GM13977 (cell line): ENCODE measurements at regions not wholly inside any gene's neighbourhood (a gene's known extent, or its start where the extent isn't known, plus 50 kb on each side); places are given as distances from the start of the nearest gene placed in this dataset.
"Not testable (repeated sequence)": the region's sequence is repeated elsewhere in the genome, so short reads cannot be mapped to it uniquely, and the experiment has no call there.

Experiments used
- DNase-seq: peaks from one replicate; pipeline ENCODE4 v3.0.0; 2012; ENCODE audit warnings: low spot score
- CTCF ChIP-seq: IDR thresholded peaks from 2 replicates; pipeline ENCODE4 v1.5.1; 2012; ENCODE audit warnings: mild to moderate bottlenecking, control low read depth; ENCODE audit not compliant: insufficient read depth; ENCODE audit errors: extremely low read depth, missing control alignments
- in situ Hi-C: fragments of 300-500 bp; cut with MboI; formaldehyde crosslinking; loops from one replicate; pipeline ENCODE4 v1.12.0; 2022; ENCODE audit warnings: low sequenced_read_pairs, low pct_unique_long_range_greater_than_20kb, mixed read lengths, inconsistent platforms; ENCODE audit not compliant: unreplicated experiment

DNA sequence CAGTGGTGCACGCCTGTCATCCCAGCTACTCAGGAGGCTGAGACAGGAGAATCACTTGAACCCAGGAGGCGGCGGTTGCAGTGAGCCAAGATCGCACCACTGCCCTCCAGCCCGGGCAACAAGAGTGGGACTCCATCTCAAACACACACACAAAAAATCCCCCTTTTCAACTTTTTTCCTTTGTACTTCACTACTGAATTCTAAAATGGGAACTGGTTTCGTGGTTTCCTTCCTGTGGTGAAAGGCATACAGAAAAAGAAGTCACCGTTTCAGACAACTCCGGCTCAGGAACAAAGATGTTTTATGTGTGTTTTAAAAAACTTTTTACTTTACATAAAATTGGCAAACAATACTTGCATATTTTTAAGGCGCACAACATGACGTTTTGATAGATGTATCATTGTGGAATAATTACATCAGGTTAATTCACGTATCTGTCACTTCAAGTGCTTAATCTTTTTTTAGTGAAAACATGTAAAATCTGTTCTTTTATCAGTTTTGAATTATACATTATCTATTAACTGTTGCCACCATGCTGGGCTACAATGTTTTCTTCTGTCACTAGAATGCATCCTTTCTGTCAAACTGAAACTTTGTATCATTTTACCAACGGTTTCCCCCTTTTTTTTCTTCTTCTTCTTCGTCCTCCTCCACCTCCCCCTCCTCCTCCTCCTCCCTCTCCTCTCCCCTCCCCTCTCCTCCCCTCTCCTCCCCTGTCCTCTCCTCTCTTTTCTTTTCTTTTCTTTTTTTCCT lies 186.0 kb downstream of the CRLF2 start:
- DNase-seq: no peak
- no peak for TF ChIP-seq CTCF
- in situ Hi-C loops: no loop called here

DNA sequence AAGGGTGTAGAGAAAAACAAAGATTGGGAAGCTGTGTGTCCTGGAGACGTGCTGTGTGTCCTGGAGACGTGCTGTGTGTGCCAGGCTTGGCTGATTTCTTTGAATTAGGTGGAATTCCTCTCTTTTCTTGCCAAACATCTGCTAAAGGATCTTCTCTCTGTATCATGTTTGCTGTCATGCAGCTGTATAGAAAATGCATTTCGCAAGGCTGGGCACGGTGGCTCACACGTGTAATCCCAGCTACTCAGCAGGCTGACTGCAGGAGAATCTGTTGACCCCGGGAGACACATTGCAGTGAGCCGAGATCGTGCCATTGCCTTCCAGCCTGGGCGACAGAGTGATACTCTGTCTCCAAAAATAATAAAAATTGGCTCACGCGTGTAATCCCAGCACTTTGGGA lies 187.0 kb downstream of the CRLF2 start:
- no peak for DNase-seq
- in situ Hi-C loops: no loop called here
- TF ChIP-seq CTCF: no peak

DNA sequence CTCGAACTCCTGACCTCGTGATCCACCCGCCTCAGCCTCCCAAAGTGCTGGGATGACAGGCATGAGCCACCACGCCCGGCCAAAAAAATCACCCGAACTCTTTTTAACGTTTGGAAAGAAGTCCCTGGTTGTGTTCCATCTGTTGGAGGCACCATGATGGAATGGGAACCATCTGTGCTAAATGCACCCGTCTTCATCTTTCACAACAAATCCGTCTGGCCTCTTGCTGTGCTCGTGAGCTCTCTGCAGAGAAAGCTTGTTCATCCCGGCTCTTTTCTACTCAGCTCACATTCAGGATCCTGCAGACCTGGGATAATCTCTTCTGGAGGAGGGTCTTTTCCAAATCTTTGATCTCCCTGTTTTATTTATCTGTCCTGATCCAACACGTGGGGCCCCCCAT lies 188.8 kb downstream of the CRLF2 start:
- no peak for DNase-seq
- in situ Hi-C loops: no loop called here
- TF ChIP-seq CTCF: no peak

GRCh38 chrX:1021314-1021993 lies 191.0 kb downstream of the CRLF2 start:
- in situ Hi-C loops, DNase-seq: not testable (repeated sequence)

- TF ChIP-seq CTCF: no peak
- in situ Hi-C loops: no loop called here
- DNase-seq: no peak
Observed at GRCh38 chrX:1020634-1021166, 191.7 kb downstream of the CRLF2 start.

DNA sequence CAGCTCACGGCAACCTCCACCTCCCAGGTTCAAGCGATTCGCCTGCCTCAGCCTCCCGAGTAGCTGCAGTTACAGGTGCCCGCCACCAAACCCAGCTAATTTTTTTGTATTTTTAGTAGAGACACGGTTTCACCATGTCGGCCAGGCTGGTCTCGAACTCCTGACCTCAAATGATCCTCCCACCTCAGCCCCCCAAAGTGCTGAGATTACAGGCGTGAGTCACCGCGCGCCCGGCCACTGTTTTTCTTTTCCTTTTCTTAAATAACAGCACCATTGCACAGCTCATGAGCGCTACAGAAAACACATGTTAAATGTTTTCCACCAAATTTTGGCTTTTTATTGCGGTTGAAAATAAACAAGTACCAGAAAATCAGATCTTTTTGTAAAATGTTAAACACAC lies 195.5 kb downstream of the CRLF2 start:
- in situ Hi-C loops, DNase-seq: not testable (repeated sequence)

- DNase-seq: not testable (repeated sequence)
Observed at GRCh38 chrX:1016281-1016680, 196.2 kb downstream of the CRLF2 start.

DNA sequence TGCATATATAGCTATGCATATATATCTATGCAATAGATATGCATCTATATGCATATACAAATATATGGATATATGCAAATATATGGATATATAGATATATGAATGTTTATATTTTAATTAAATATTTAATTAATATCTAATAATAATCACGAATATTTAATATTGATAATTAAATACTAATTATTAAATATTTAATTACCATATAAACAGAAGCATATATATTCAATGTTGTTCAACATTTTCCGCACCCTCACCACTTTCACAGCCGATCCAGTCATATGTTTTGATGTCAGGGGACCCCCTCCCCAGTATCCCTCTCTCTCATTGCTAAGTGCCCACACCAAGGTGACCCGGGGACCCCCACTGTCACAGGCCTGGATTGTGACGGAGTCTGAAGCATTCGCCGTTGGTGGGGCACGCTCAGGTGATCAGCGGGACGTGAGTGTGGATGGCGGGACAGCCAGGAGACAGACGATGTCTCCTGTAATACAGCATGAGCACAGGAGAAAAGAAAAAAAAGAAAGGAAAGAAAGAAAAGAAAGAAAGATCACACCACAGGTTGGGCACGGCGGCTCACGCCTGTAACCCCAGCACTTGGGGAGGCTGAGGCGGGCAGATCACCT lies 199.7 kb downstream of the CRLF2 start:
- no peak for DNase-seq
- no peak for TF ChIP-seq CTCF
- in situ Hi-C loops: no loop called here

More at GRCh38 chrX:1016281-1016680, 196.2 kb downstream of the CRLF2 start:
- in situ Hi-C loops: not testable (repeated sequence)
